GM23338 (cell line): ENCODE measurements at regions not wholly inside any gene's neighbourhood (a gene's known extent, or its start where the extent isn't known, plus 50 kb on each side); places are given as distances from the start of the nearest gene placed in this dataset.

Source experiments
- CREB1 ChIP-seq: fragments of 250-450 bp; sonication (Bioruptor Pico); IDR thresholded peaks from 2 replicates; pipeline ENCODE4 v1.5.0; 2020; ENCODE audit warnings: low read depth, mild to moderate bottlenecking, moderate library complexity
- EZH2phosphoT487 ChIP-seq: fragments of 200-600 bp; sonication (generic); IDR thresholded peaks from one replicate; pipeline ENCODE4 v1.8.1; 2018; ENCODE audit warnings: antibody characterized with exemption; ENCODE audit not compliant: unreplicated experiment
- TF ChIP-seq, protein P1 (sequence below), 2 experiments: fragments of 200-600 bp in 1 of 2; sonication (generic) in 1 of 2; conservative IDR thresholded peaks; 2 replicates each; pipeline versions ENCODE4 v1.5.1 to v1.6.1; 2016 to 2017; ENCODE audit warnings: antibody characterized with exemption in 2 of 2, low read depth in 2 of 2, mild to moderate bottlenecking in 2 of 2, moderate library complexity in 1 of 2
- TF ChIP-seq, protein P2 (sequence below): IDR thresholded peaks from one replicate; pipeline ENCODE4 v1.6.1; 2018; ENCODE audit warnings: antibody characterized with exemption; ENCODE audit not compliant: unreplicated experiment
- TF ChIP-seq, protein P3 (sequence below): IDR thresholded peaks from 2 replicates; pipeline ENCODE4 v1.6.1; 2016; ENCODE audit warnings: antibody characterized with exemption

DNA sequence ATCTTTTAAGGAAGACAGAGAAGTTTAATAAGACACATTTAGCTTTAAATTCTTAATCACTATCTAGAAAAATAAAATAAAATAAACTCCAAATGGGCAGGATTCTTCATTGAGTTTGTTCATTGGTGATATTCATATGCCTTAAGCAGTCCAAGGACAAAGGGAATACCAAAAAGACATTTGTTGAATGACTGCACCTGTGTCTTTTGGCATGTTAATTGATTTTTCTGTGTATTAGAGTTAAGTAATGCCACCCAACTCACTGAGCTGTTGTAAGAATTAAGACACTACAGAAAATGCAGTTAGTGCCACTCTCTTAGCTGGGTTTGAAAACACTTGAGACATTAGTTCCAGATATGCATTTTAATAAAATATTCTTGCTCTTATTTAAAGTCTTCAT is 683.6 kb upstream of the ROBO1 start:
- TF ChIP-seq, protein P1, sequence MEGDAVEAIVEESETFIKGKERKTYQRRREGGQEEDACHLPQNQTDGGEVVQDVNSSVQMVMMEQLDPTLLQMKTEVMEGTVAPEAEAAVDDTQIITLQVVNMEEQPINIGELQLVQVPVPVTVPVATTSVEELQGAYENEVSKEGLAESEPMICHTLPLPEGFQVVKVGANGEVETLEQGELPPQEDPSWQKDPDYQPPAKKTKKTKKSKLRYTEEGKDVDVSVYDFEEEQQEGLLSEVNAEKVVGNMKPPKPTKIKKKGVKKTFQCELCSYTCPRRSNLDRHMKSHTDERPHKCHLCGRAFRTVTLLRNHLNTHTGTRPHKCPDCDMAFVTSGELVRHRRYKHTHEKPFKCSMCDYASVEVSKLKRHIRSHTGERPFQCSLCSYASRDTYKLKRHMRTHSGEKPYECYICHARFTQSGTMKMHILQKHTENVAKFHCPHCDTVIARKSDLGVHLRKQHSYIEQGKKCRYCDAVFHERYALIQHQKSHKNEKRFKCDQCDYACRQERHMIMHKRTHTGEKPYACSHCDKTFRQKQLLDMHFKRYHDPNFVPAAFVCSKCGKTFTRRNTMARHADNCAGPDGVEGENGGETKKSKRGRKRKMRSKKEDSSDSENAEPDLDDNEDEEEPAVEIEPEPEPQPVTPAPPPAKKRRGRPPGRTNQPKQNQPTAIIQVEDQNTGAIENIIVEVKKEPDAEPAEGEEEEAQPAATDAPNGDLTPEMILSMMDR (conservative IDR thresholded peaks at IDR 0.05; ENCODE audit: low read depth in 2 of 2) = no peak
- TF ChIP-seq, protein P2, sequence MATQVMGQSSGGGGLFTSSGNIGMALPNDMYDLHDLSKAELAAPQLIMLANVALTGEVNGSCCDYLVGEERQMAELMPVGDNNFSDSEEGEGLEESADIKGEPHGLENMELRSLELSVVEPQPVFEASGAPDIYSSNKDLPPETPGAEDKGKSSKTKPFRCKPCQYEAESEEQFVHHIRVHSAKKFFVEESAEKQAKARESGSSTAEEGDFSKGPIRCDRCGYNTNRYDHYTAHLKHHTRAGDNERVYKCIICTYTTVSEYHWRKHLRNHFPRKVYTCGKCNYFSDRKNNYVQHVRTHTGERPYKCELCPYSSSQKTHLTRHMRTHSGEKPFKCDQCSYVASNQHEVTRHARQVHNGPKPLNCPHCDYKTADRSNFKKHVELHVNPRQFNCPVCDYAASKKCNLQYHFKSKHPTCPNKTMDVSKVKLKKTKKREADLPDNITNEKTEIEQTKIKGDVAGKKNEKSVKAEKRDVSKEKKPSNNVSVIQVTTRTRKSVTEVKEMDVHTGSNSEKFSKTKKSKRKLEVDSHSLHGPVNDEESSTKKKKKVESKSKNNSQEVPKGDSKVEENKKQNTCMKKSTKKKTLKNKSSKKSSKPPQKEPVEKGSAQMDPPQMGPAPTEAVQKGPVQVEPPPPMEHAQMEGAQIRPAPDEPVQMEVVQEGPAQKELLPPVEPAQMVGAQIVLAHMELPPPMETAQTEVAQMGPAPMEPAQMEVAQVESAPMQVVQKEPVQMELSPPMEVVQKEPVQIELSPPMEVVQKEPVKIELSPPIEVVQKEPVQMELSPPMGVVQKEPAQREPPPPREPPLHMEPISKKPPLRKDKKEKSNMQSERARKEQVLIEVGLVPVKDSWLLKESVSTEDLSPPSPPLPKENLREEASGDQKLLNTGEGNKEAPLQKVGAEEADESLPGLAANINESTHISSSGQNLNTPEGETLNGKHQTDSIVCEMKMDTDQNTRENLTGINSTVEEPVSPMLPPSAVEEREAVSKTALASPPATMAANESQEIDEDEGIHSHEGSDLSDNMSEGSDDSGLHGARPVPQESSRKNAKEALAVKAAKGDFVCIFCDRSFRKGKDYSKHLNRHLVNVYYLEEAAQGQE = no peak
- TF ChIP-seq, protein P3, sequence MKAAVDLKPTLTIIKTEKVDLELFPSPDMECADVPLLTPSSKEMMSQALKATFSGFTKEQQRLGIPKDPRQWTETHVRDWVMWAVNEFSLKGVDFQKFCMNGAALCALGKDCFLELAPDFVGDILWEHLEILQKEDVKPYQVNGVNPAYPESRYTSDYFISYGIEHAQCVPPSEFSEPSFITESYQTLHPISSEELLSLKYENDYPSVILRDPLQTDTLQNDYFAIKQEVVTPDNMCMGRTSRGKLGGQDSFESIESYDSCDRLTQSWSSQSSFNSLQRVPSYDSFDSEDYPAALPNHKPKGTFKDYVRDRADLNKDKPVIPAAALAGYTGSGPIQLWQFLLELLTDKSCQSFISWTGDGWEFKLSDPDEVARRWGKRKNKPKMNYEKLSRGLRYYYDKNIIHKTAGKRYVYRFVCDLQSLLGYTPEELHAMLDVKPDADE = no peak
- TF ChIP-seq CREB1 (CRISPR knock-in tag) = no peak
- no peak for TF ChIP-seq EZH2phosphoT487
